Stimulated activated CD8-positive, alpha-beta memory T cell treated with anti-CD3 and anti-CD28 coated beads, Interleukin-7, amount 100 ng/mL, for 48 hours (primary cell): ENCODE measurements at regions not wholly inside any gene's neighbourhood (a gene's known extent, or its start where the extent isn't known, plus 50 kb on each side); places are given as distances from the start of the nearest gene placed in this dataset.

Experiments
- DNase-seq, 2 donors: peaks; one replicate each; pipeline ENCODE4 v3.0.0-alpha.2; 2020; ENCODE audit warnings: low read depth in 1 of 2; ENCODE audit errors: extremely low read depth in 1 of 2

DNA sequence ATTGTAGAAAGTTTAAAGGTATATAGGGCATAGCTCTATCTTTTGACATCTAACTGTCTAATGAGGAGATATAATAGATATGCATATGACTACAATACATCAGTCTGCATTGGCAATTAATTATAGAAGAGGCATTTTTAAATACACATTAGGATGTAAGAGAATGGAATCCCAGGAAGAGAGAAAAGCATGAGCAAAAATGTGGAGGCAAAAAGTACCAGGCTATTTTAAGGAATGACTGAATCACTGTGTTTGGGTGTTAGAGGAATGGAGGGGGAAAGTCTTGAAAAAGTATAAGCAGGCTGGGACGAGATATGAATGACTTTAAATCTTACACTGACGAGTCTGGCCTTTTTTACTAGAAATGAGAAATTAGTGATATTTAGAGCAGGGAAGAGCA lies 138.4 kb upstream of the ZNF462 start:
- no peak for DNase-seq

DNA sequence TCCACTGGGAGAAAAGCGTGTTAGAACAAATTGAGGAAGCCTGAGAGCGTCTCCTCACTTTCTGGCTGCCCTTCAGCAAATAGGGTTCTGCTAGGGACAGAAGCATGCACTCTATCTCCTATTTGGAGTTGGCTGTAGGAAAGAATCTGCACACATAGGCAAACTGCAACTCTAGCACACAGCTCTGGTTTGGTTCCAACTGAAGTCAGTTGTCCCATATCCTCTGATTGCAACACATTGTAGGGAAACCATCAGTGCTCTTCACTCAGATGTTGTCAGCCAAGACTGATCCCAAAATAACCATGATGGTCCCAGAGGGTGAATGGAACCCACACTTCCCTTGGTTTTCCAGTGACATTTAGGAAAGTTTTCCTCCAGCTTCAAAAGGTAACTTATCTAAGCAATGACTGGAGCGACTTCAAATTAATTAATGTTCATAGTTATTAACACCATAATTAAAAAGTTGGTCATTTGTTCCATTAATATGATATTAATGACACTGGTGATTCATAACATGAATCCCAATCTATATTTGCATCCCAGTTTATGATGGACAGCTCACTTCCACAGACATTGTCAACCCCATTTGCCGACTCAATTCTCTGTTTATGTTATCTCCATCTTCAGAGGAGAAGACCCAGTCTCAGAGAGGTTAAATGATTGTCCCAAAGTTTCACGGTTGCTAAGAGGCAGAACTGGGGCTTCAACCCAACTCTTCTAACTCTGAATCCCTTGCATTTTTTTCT lies 136.7 kb upstream of the ZNF462 start:
- DNase-seq = no peak

DNA sequence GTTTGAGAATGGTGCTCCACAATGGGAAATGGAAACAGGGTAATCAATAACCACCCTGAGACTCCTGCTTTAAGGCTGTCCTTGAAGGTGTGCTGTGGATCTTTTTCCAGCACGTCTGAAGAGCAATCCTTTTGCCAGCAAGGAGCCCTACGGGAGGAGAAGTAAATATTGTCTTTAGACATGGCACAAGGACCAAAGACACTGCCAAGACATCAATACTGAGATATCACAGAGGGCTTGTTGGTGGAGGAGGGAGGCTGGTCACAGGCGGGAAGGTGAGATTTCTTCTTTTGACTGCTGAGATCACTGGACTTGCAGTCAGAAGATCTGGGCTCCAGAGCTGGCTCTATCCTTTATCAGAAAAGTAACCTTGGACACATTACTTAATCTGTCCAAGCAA lies 135.0 kb upstream of the ZNF462 start:
- no peak for DNase-seq

DNA sequence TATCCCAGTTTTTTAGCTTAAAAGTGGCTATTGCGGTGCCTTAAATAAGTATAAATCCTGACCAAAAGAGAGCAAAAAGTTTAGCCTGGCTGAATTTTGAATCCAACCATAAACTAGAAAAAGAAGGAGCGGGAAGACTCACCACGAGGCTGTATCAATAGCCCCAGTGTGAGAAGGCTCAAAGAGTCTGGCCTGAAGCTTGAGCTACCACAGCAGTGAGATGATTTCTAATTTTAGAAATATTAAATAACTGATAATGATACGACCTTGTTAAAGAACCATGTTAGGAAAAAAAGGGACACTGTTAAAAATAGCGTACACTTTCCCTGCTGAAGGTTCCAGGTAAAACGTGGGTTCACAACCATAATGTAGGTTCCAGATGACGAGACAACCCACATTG lies 134.1 kb upstream of the ZNF462 start:
- DNase-seq = no peak

DNA sequence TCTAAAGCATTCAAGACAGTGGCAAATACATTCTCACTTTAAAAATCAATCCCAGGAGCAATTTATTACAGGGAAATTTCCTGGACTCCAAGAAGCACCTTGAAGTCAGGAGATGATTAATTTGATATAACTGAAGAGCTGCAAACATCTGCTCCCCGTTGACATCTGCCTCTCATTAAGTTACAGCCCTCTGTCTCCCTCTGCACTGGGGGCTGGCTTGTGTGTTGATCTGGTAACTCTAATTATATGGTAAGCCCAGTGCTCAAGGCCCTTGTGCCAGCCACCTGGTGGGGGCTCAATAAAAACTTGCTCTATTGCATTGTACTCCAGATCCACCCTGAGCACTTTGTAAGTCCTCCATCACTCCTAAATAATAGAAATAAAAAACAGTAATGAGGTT lies 131.1 kb upstream of the ZNF462 start:
- DNase-seq = no peak

DNA sequence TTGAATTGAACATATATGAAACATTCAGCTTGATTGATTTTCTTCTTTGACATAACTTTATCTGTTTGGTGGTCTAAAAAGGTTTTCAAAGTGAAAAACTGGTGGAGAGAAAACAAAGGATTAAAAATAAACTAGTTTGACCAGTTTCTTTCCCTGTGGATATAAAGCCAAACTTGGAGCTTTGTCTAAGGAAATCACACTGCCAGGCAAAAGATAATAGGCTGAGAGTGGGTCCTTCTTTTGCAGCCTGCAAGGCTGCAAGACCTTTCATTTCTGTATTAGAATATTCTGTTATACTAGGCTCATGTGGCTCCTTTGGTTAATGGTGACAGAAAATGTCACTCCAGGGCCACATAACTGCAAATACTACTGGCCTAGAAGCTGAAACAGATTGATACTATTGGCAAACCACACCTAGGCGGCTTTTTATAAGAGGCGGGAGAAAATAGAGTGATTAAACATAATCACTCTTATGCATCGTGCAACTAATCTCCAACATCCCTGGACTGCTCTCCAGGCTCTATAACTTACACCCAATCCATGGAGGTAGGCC lies 129.1 kb upstream of the ZNF462 start:
- DNase-seq = no peak

DNA sequence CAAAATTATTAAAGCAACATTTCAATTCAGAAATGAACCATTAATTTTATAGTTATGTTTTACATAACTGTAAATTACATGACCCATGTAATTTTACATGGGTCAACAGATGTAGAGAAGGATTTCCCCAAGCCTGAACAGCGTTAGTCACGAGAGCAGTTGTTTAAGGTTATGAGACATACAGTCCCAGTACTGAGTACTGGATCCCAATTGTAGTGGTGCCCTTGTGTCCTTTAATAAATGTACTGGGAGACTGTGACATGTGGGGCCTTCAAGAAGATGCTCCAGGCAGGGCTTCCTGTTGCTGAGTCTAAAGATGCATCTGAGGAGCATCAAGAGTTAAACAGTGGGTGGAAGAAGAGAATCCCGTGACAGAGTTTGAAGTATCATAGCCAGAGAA lies 125.5 kb upstream of the ZNF462 start:
- DNase-seq = no peak

DNA sequence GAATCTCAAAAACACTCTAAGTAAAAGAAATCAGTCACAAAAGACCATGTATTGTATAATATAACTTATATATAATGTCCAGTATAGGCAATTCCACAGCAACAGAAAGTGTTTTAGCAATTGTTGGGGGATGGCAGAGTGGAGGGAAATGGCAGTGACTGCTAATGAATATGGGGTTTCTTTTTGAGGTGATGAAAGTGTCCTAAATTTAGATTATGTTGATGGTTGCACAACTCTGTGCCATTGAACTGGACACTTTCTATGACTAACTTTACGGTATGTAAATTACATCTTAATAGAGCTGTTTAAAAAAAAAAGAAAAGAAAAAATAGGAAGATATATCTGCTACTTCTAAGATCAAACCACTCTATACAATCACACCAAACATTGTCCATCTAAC lies 124.9 kb upstream of the ZNF462 start:
- no peak for DNase-seq

DNA sequence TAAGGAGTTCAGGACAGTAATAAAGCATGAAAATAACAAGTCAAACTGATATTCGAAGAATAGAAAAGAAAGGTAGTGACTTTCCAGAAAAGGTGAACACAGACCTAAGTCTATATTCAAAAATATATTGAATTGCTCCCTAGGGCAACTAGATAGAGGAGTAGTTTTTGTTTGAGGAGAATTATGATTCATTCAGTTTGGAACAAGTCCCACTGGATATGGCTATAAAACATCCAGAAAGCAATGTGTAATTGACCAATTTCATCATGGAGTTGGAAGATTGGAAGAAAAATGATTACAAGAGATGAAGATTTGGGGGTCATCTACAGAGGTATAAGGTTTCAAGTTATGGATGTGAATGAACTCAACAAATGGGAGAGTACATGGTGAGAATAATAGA lies 117.5 kb upstream of the ZNF462 start:
- no peak for DNase-seq

DNA sequence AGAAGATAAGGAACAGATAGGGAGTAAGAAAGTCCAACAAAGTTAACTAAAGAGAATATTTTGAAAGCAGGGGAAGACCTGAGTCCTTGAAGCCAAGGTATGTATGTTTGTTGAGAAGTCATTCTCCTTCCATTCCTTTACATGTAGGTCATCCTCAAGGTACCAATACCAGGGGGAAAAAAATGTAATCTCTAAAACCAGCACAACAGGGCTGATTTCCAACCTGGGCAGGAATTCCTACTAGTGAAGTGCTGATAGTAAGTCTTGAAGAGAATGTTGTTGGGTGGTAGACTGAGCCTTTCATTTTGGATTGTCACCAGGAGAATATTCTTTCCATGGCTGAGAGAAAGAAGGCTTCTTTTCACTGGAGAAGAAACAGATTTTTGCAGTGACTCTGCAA lies 117.1 kb upstream of the ZNF462 start:
- no peak for DNase-seq

DNA sequence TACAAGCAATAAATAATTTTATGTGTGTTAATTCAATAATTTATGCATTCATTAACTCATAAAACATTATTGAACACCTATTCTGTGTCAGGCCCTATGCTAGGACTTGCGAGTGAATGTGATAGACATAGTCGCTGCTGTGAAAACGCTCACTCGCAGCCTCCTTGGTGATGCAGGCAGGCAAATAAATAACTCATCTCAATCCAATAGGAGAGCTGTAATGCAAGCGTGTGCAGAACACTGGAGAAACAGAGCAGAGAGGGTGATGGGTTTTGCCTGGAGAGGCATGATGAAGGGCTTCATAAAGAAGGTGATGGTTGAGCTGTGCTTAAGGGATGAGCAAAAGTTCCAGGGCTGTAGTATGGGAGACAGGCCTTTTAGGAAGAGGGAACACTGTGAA lies 111.3 kb upstream of the ZNF462 start:
- no peak for DNase-seq

DNA sequence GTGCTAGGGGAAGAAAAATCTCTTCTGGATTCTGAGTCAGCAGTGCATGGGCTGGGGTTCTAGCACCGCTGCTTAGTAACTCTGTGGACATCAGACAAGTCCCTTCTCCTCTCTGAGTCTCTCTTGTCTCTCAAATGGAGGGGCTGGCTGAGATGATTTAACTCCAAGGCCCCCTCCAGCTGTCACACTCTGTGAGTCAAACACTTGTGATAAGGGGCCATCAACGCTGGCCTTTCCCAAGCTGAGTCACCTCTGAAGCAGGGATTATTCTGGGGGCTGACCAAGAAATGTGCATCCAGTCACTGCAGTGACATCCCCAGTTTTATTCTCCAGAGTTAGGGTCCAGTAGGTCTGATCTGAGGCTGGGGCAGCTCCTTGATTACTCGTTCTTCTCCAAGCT lies 110.4 kb upstream of the ZNF462 start:
- DNase-seq = no peak

DNA sequence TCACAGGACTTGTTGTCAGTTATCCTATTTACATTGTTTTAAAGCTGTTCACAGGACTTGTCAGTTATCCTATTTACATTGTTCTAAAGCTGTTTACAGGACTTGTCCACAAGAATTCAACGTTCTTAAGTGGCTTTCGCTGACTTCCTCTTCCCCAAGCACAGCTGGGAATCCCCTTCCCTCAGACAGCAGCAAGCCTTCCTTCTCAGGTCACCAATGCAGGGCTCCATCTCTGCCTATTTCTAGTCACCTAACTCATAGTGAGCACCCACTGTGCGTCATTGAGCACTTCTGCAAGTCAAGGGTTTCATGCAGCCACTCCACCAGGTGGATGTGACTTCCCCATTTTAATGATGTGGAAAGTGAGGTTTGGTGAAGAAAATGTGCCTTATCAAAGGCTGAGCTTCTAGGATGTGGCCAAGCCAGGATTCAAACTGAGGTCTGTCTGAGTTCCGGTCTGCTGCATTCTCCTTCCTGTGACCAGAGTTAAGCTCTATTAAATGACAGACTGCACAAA lies 109.8 kb upstream of the ZNF462 start:
- DNase-seq = no peak

DNA sequence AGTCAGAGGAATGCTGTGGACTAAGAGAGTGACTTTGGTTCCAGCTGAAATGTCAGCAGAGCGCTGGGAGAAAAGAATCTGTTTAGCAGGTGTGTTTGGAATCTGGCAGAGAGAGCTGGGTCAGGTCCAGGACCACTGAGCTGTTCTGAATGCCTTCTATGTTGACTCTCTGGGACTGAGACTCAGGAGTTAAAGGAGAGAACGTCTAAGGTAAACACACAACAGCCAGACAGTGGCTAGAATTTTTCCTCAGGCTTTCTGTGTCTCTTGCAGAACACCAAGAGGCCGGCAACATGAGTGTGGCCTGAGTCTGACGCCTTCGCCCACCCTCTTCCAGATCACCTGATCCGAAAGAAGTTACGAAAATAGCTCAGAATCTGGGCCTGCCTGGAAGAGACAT lies 107.2 kb upstream of the ZNF462 start:
- no peak for DNase-seq

DNA sequence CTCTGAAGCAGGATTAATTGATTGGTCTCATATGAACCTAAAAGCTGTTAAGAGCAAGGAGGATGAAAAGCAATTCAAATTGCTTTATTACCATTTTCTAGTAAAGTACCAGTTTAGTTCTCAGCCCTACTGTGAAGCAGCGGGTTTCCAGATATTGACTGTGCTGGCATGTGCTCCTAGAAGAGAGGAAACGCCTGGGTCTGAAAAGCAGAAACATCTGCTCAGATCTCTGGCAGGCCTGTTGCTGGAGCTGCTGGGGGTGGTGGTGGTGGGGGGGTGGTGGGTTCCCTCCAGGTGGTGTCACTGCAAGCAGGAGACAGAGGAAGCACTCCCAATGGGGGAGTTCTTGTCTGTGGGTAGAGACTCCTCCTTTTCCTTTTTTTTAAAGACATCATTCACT lies 105.5 kb upstream of the ZNF462 start:
- DNase-seq = no peak

DNA sequence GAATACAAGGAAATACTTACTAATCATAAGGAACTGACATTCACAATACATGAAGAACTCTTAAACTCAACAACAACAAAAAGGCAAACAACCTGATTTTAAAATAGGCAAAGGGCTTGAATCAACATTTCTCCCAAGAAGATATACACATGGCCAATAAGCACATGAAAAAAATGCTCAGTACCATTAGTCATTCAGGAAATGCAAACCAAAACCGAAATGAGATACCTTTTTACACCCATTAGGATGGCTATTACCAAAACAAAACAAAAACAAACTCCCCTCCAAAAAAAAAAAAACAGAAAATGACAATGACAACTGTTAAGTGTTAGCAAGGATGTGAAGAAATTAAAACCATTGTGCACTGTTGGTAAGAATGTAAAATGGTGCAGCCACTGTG lies 104.1 kb upstream of the ZNF462 start:
- DNase-seq = no peak

DNA sequence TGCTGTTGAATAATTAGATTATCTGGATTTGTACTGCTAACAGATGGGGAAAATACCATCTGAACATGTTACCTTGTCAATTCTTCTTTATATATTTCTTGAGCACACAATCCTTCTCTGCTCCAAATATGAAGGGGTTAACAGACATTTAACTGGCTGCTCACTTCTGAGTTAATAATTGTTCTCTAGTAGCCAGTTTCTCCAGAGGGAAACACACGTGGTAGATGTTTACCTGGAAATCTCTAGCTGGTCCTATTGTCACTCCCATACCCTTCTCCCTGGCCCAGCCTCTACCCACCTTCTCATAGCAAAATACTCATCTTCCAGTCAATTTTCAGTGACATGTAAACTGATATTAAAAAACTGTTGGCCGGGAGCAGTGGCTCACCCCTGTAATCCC lies 101.5 kb upstream of the ZNF462 start:
- DNase-seq = no peak

DNA sequence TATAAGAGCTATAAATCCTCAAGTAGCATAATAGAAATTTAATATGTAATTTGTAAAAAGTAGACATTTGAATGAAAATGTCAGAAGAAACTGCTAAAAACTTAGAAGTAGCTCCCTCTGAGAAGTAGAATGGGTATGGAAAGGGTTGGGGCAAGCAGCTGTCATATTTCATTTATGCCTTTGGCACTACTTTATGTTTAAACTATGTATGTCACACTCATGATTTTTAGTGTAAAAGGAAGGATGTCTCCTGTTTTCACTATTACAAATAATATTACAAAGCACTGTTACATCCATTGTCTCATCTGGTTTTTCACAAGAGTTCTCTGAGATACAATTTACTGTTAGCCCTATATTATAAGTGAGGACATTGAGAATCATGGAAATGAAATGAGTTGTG lies 96.3 kb upstream of the ZNF462 start:
- no peak for DNase-seq

DNA sequence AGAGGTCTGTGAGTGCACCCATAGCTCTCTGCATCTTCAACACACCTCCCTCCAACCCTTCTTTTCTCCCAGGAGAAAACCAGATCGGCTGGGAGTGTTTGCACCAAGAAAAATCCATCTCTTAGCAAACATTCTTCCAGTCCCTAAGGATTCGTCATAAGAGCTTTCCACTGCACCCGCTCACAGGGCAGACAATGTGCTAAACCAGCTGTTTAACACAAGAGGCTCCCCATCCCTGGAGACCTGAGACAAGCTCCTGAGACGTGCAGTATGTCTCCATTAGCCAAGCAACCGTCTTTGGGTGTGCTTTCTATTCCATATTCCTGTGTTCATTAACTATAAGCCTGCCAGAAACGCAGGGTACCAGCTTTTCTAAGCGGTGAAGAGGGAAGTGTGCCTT lies 93.6 kb upstream of the ZNF462 start:
- DNase-seq = no peak

DNA sequence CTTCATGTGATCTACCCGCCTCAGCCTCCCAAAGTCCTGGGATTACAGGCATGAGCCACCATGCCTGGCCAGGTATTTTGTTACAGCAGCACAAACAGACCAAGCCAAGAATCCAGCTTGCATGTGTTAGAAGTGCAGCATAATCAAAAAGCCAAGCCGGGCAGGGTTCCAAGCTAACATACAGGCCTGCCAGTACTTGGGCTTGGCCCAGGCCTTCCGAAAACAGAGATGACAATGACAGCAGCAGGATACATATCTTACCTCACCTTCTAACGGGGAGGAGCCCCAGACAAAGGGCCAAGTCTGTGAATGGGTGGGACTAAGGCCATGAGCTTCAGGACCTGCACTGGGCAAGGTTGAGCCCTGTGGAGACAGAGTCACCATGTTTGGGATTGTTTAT lies 91.4 kb upstream of the ZNF462 start:
- no peak for DNase-seq

DNA sequence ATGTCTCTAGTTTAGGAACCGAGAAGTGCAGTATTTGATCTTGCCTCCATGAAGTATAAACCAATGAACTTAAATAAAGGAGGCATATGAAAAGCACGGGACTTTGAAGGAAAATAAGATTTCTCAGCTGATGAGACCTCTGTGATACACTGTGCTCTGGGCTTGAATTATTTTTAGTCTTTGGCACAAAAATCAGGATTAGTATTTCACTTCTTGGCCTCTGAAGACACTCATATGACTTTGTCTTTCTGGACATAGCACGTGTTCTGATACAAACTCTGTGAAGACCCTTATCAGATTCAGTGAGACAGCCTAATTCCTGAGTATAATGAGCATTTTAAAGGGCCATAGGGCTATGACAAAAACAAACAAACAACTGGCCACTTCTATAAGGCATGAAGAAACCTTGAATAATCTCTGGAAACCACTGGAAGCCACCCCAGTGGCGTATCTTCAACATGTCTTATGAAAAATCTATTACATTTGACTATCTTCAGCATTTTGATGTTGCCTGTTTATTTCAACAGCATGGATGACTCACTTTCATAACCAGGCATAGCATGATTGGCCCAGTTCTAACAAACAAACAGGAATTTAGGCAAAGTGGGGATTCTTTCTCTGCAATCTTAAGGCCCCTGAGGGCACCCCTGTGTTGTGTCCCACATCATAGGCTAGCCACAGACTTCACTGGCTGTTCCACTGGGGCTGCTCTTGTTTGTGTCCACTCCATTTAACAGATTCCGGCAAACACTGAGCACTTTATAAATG lies 90.3 kb upstream of the ZNF462 start:
- DNase-seq = no peak

DNA sequence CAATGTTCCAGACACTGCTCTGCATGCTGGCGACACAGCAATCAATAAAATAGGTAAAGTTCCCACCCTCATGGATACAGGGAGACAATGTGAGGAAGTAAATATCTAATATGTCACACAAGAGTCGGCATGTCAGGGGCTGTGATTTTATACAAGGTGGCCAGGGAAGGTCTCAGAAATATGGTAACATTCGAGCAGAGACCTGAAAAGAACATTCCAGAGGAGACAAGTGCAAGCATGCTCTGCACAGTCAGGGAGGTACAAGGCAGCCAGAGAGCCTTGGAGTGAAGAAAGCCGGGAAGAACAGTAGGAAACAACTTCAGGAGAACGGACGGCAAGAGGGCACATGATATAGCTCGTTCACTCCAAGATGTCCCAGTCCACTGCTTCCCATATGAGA lies 89.2 kb upstream of the ZNF462 start:
- no peak for DNase-seq
